H1 (cell line): ENCODE measurements at regions not wholly inside any gene's neighbourhood (a gene's known extent, or its start where the extent isn't known, plus 50 kb on each side); places are given as distances from the start of the nearest gene placed in this dataset.

Source experiments
- CTCF ChIA-PET: fragments of 300-600 bp; sonication (Branson Sonifier 250); formaldehyde crosslinking; loops from one replicate; lab custom pipeline; 2021; ENCODE audit not compliant: partially characterized antibody; lab: Charles Lee
- POLR2A ChIA-PET: fragments of 300-600 bp; sonication (Branson Sonifier 250); formaldehyde crosslinking; loops from one replicate; lab custom pipeline; 2021; ENCODE audit warnings: inconsistent platforms; ENCODE audit not compliant: partially characterized antibody; lab: Charles Lee
- DNase-seq, 2 experiments: peaks; one replicate each; pipeline versions ENCODE4 v3.0.0 to v3.0.0-alpha.2; 2010 to 2022; ENCODE audit warnings: low spot score in 2 of 2, low read depth in 1 of 2, mixed read lengths in 1 of 2
- FAIRE-seq: peaks from 2 replicates; lab custom pipeline; 2011; peaks lifted over from hg19 to GRCh38; lab: Jason Lieb, UNC
- H2AFZ ChIP-seq: 2 replicates; pipeline ENCODE4 v1.8.1; 2012; ENCODE audit warnings: low read length, inconsistent platforms
- H2AK5ac ChIP-seq: 2 replicates; pipeline ENCODE4 v1.6.1; 2013; ENCODE audit warnings: low read depth, low read length
- H2BK120ac ChIP-seq: replicated peaks from 2 replicates; pipeline ENCODE3; 2013; ENCODE audit warnings: low read depth, low read length, inconsistent platforms
- H2BK12ac ChIP-seq: 2 replicates; pipeline ENCODE4 v1.6.1; 2013; ENCODE audit warnings: low read depth, low read length
- H2BK15ac ChIP-seq: 2 replicates; pipeline ENCODE4 v1.6.1; 2013; ENCODE audit warnings: low read length
- H2BK20ac ChIP-seq: 2 replicates; pipeline ENCODE4 v1.6.1; 2013; ENCODE audit warnings: low read length
- H2BK5ac ChIP-seq: 2 replicates; pipeline ENCODE4 v1.6.1; 2013; ENCODE audit warnings: low read depth, low read length
- H3K14ac ChIP-seq: 2 replicates; pipeline ENCODE4 v1.6.1; 2013; ENCODE audit warnings: inconsistent platforms; ENCODE audit not compliant: insufficient read length
- H3K18ac ChIP-seq: 2 replicates; pipeline ENCODE4 v1.6.1; 2013; ENCODE audit warnings: low read length; ENCODE audit errors: extremely low read depth
- H3K23ac ChIP-seq: 2 replicates; pipeline ENCODE4 v1.6.1; 2013; ENCODE audit warnings: inconsistent platforms; ENCODE audit not compliant: insufficient read length
- H3K23me2 ChIP-seq: 2 replicates; pipeline ENCODE4 v1.6.1; 2013; ENCODE audit warnings: low read depth, low read length
- H3K27ac ChIP-seq: 2 replicates; pipeline ENCODE4 v1.6.1; 2011; ENCODE audit warnings: low read depth, low read length, inconsistent platforms
- H3K27me3 ChIP-seq, 4 experiments: replicated peaks in 1 of 4; 1 replicate in 1 of 4; 2 replicates in 3 of 4; pipeline versions ENCODE4 v1.6.1 to v1.8.1; 2011 to 2013; ENCODE audit warnings: low read length in 3 of 4, mild to moderate bottlenecking in 3 of 4, inconsistent platforms in 2 of 4, mixed read lengths in 2 of 4, moderate library complexity in 1 of 4; ENCODE audit not compliant: control insufficient read depth in 3 of 4, insufficient read depth in 3 of 4; ENCODE audit errors: extremely low read depth in 1 of 4
- H3K36me3 ChIP-seq, 4 experiments: 2 replicates each; pipeline versions ENCODE4 v1.6.1 to v1.8.1; 2011 to 2013; ENCODE audit warnings: mild to moderate bottlenecking in 4 of 4, low read length in 3 of 4, moderate library complexity in 2 of 4, control low read depth in 1 of 4, inconsistent platforms in 1 of 4; ENCODE audit not compliant: insufficient read depth in 4 of 4, control insufficient read depth in 2 of 4
- H3K4ac ChIP-seq: replicated peaks from 2 replicates; pipeline ENCODE3; 2013; ENCODE audit warnings: low read length, low read depth, mixed read lengths, inconsistent platforms; ENCODE audit not compliant: insufficient read length
- H3K4me1 ChIP-seq, 4 experiments: replicated peaks in 1 of 4; 1 replicate in 1 of 4; 2 replicates in 3 of 4; pipeline versions ENCODE4 v1.6.1 to v1.8.1; 2011 to 2013; ENCODE audit warnings: low read length in 3 of 4, inconsistent platforms in 2 of 4, mixed read lengths in 1 of 4; ENCODE audit not compliant: insufficient read depth in 4 of 4, control insufficient read depth in 3 of 4
- H3K4me2 ChIP-seq, 2 experiments: 2 replicates each; pipeline versions ENCODE4 v1.6.1 to v1.8.1; 2011 to 2013; ENCODE audit warnings: low read depth in 2 of 2, low read length in 2 of 2, control low read depth in 1 of 2, inconsistent platforms in 1 of 2, mild to moderate bottlenecking in 1 of 2; ENCODE audit not compliant: insufficient read depth in 1 of 2
- H3K4me3 ChIP-seq, 4 experiments: fragments of 200-600, 300-600 bp in 1 of 4; sonication (generic), shearing (Covaris generic), sonication (Bioruptor Twin) in 1 of 4; 2 replicates each; pipeline versions ENCODE4 v1.5.1 to v1.8.1; 2011 to 2016; ENCODE audit warnings: low read length in 4 of 4, low read depth in 3 of 4, control low read depth in 2 of 4, inconsistent platforms in 2 of 4, mild to moderate bottlenecking in 2 of 4, mixed read lengths in 1 of 4, moderate library complexity in 1 of 4; ENCODE audit not compliant: insufficient read depth in 2 of 4; ENCODE audit errors: extremely low read depth in 1 of 4
- H3K56ac ChIP-seq: replicated peaks from 2 replicates; pipeline ENCODE3; 2013; ENCODE audit warnings: low read depth, mild to moderate bottlenecking, mixed read lengths, low read length, inconsistent platforms; ENCODE audit not compliant: insufficient read length
- H3K79me1 ChIP-seq: 2 replicates; pipeline ENCODE4 v1.6.1; 2013; ENCODE audit warnings: low read depth, low read length, control low read depth
- H3K79me2 ChIP-seq, 2 experiments: 2 replicates each; pipeline versions ENCODE4 v1.6.1 to v1.8.1; 2012 to 2013; ENCODE audit warnings: low read length in 2 of 2, mild to moderate bottlenecking in 2 of 2, inconsistent platforms in 1 of 2; ENCODE audit not compliant: insufficient read depth in 2 of 2, control insufficient read depth in 1 of 2
- H3K9ac ChIP-seq, 4 experiments: replicated peaks in 1 of 4; 1 replicate in 1 of 4; 2 replicates in 3 of 4; pipeline versions ENCODE4 v1.6.1 to v1.8.1; 2011 to 2013; ENCODE audit warnings: low read depth in 3 of 4, low read length in 3 of 4, control low read depth in 2 of 4, mild to moderate bottlenecking in 2 of 4, moderate library complexity in 2 of 4, inconsistent platforms in 1 of 4; ENCODE audit errors: extremely low read depth in 1 of 4
- H3K9me3 ChIP-seq, 2 experiments: 2 replicates each; pipeline versions ENCODE4 v1.6.1 to v1.8.1; 2012 to 2013; ENCODE audit warnings: mild to moderate bottlenecking in 2 of 2, moderate library complexity in 2 of 2, control low read depth in 1 of 2, inconsistent platforms in 1 of 2, low read depth in 1 of 2, low read length in 1 of 2, mixed read lengths in 1 of 2; ENCODE audit not compliant: insufficient read depth in 2 of 2
- H4K20me1 ChIP-seq, 2 experiments: replicated peaks in 1 of 2; 2 replicates each; pipeline versions ENCODE3 to v1.8.1; 2011 to 2013; ENCODE audit warnings: inconsistent platforms in 2 of 2, low read length in 2 of 2, mild to moderate bottlenecking in 1 of 2; ENCODE audit not compliant: insufficient read depth in 2 of 2, control insufficient read depth in 1 of 2
- H4K5ac ChIP-seq: 2 replicates; pipeline ENCODE4 v1.6.1; 2013; ENCODE audit warnings: low read length, low read depth, mixed read lengths, inconsistent platforms; ENCODE audit not compliant: insufficient read length
- H4K8ac ChIP-seq: 2 replicates; pipeline ENCODE4 v1.8.0; 2013; ENCODE audit warnings: mild to moderate bottlenecking, moderate library complexity, low read length, inconsistent platforms; ENCODE audit not compliant: insufficient read depth; ENCODE audit errors: extremely low read depth
- H4K91ac ChIP-seq: replicated peaks from 2 replicates; pipeline ENCODE3; 2013; ENCODE audit warnings: low read length, mixed read lengths, inconsistent platforms; ENCODE audit not compliant: insufficient read length
- ASH2L ChIP-seq: fragments of 200-600, 300-600 bp; sonication (generic); IDR thresholded peaks from one replicate; pipeline ENCODE4 v1.7.1; 2017; ENCODE audit warnings: low read length
- BRCA1 ChIP-seq: IDR thresholded peaks from 2 replicates; pipeline ENCODE4 v1.6.1; 2012; ENCODE audit warnings: low read depth, low read length, improper control_type of control experiment
- CBX5 ChIP-seq: fragments of 300-800, 300-1000 bp; sonication (generic); IDR thresholded peaks from 2 replicates; pipeline ENCODE4 v1.7.1; 2016; ENCODE audit warnings: antibody characterized with exemption, low read length, low read depth
- CEBPB ChIP-seq: IDR thresholded peaks from 2 replicates; pipeline ENCODE4 v1.6.1; 2012; ENCODE audit warnings: low read depth, low read length
- EGR1 ChIP-seq: IDR thresholded peaks from 2 replicates; pipeline ENCODE4 v1.6.1; 2011; ENCODE audit warnings: low read depth, low read length, borderline replicate concordance
- JUND ChIP-seq: IDR thresholded peaks from 2 replicates; pipeline ENCODE4 v1.6.1; 2011; ENCODE audit warnings: mild to moderate bottlenecking, improper control_type of control experiment, low read length
- NANOG ChIP-seq: IDR thresholded peaks from 2 replicates; pipeline ENCODE4 v1.6.1; 2011; ENCODE audit warnings: low read length, low read depth, mild to moderate bottlenecking, inconsistent platforms; ENCODE audit not compliant: insufficient read depth, poor library complexity, severe bottlenecking
- POLR2A ChIP-seq, 2 experiments: IDR thresholded peaks; 1 replicate in 1 of 2; 2 replicates in 1 of 2; pipeline ENCODE4 v1.6.1; 2011; ENCODE audit warnings: low read depth in 2 of 2, low read length in 2 of 2, mild to moderate bottlenecking in 2 of 2; ENCODE audit errors: control extremely low read depth in 1 of 2
- POLR2AphosphoS5 ChIP-seq: IDR thresholded peaks from 2 replicates; pipeline ENCODE4 v1.6.1; 2011; ENCODE audit warnings: low read depth, low read length
- RFX5 ChIP-seq: IDR thresholded peaks from 2 replicates; pipeline ENCODE4 v1.6.1; 2011; ENCODE audit warnings: low read depth, low read length, improper control_type of control experiment, borderline replicate concordance
- SIRT6 ChIP-seq: IDR thresholded peaks from one replicate; pipeline ENCODE4 v1.7.1; 2012; ENCODE audit warnings: low read length, inconsistent platforms
- SP4 ChIP-seq: IDR thresholded peaks from 2 replicates; pipeline ENCODE4 v1.6.1; 2012; ENCODE audit warnings: low read length, inconsistent platforms
- TAF7 ChIP-seq: optimal IDR thresholded peaks from 2 replicates; pipeline ENCODE3; 2011; ENCODE audit warnings: low read depth, mild to moderate bottlenecking, inconsistent platforms, low read length, moderate library complexity, borderline replicate concordance
- YY1 ChIP-seq: IDR thresholded peaks from 2 replicates; pipeline ENCODE4 v1.6.1; 2011; ENCODE audit warnings: low read depth, mild to moderate bottlenecking, low read length
- WGBS, 2 experiments: shearing (Covaris generic) in 1 of 2; methylation state at CpG; one replicate each; pipeline versions ENCODE4 v1.1.6 to v1.1.7; 2013 to 2015; ENCODE audit warnings: low lambda C conversion rate in 2 of 2, mixed read lengths in 2 of 2, inconsistent platforms in 1 of 2, low coverage in 1 of 2, missing lambda C conversion rate in 1 of 2; ENCODE audit not compliant: insufficient replicate concordance in 2 of 2, insufficient coverage in 1 of 2, insufficient read length in 1 of 2; ENCODE audit errors: extremely low coverage in 1 of 2, missing lambda C conversion rate in 1 of 2; 5-methylcytosine and 5-hydroxymethylcytosine counted together
- TF ChIP-seq, protein P1 (sequence below): IDR thresholded peaks from 2 replicates; pipeline ENCODE4 v1.6.1; 2011; ENCODE audit warnings: low read depth, mild to moderate bottlenecking, low read length; ENCODE audit not compliant: insufficient read depth
- TF ChIP-seq, protein P2 (sequence below): IDR thresholded peaks from 2 replicates; pipeline ENCODE4 v1.6.1; 2012; ENCODE audit warnings: inconsistent platforms

DNA sequence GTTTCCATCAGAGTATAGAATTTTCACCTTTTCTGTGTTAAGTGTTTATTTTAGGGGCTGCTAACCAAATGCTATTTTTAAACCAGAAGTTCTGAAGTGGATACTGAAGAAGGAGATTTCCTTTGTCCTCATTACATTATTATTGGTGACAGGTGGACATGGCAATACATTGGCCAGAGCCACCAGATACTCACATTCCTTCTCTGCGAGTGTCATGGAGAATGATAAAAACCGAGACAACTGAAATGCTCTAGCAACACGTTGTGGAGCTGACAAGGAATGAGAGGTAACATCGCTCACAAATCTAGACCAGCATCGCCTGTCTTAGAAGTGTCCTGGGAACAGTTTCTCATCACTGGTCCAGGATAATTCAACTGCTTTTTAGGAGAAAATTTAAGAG, 241.2 kb downstream of the IRS1 start:
- H2BK120ac ChIP-seq, result no peak overlapping the region
- no peak overlapping the region for H2BK12ac ChIP-seq
- no peak overlapping the region for H3K27ac ChIP-seq
- WGBS, 2 experiments, result 93% methylated on average over 5 of the region's 5 CpGs; no CpG with 5 or more reads in 1 of the 2 experiments
- H3K36me3 ChIP-seq, result no peaks in the 10 kb centered on the region
- ChIA-PET POLR2A (interaction anchor here (0.7 kb wide), 1 partner anchor 425 kb away, joined by 3 read pairs; no protein-coding TSS in a partner anchor), CTCF (no interaction called here)
- no peak overlapping the region for H2BK15ac ChIP-seq
- H3K9ac ChIP-seq, result no peak overlapping the region
- H3K14ac ChIP-seq, result no peak overlapping the region
- H3K56ac ChIP-seq, result no peak overlapping the region
- H3K4ac ChIP-seq, result no peak overlapping the region
- no peak overlapping the region for H3K18ac ChIP-seq
- H3K79me1 ChIP-seq, result no peaks in the 10 kb centered on the region
- no peaks in the 10 kb centered on the region for H3K79me2 ChIP-seq
- no peaks in the 10 kb centered on the region for H3K27me3 ChIP-seq
- no peaks in the 10 kb centered on the region for H4K20me1 ChIP-seq
- H3K9me3 ChIP-seq, result no peaks in the 10 kb centered on the region
- H3K4me3 ChIP-seq, result no peak overlapping the region
- H3K23me2 ChIP-seq, result no peaks in the 10 kb centered on the region
- FAIRE-seq, result no peak
- no peak overlapping the region for H4K8ac ChIP-seq
- no peak overlapping the region for H3K23ac ChIP-seq
- DNase-seq, result no peak
- H2AK5ac ChIP-seq, result no peak overlapping the region
- no peak overlapping the region for H2BK5ac ChIP-seq
- no peak overlapping the region for H2BK20ac ChIP-seq
- H2AFZ ChIP-seq, result no peak overlapping the region
- H4K5ac ChIP-seq, result no peak overlapping the region
- no peak overlapping the region for H4K91ac ChIP-seq
- H3K4me2 ChIP-seq, result no peak overlapping the region
- H3K4me1 ChIP-seq, result no peaks in the 10 kb centered on the region
- no peak for TF ChIP-seq NANOG
- TF ChIP-seq CBX5, result no peak
- no peak for TF ChIP-seq BRCA1
- no peak for TF ChIP-seq POLR2AphosphoS5
- no peak for TF ChIP-seq CEBPB
- TF ChIP-seq ASH2L, result no peak
- TF ChIP-seq EGR1, result no peak
- TF ChIP-seq, protein P1, sequence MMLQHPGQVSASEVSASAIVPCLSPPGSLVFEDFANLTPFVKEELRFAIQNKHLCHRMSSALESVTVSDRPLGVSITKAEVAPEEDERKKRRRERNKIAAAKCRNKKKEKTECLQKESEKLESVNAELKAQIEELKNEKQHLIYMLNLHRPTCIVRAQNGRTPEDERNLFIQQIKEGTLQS, result no peak
- TF ChIP-seq JUND, result no peak
- no peak for TF ChIP-seq SIRT6
- no peak for TF ChIP-seq YY1
- TF ChIP-seq SP4, result no peak
- no peak for TF ChIP-seq POLR2A (IDR thresholded peaks at IDR 0.05; ENCODE audit: control extremely low read depth in 1 of 2, low read depth in 2 of 2, low read length in 2 of 2)
- TF ChIP-seq, protein P2, sequence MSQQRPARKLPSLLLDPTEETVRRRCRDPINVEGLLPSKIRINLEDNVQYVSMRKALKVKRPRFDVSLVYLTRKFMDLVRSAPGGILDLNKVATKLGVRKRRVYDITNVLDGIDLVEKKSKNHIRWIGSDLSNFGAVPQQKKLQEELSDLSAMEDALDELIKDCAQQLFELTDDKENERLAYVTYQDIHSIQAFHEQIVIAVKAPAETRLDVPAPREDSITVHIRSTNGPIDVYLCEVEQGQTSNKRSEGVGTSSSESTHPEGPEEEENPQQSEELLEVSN, result no peak
- TF ChIP-seq RFX5, result no peak
- no peak for TF ChIP-seq TAF7
